Endodermal cell (in vitro differentiated cells): ENCODE measurements at regions not wholly inside any gene's neighbourhood (a gene's known extent, or its start where the extent isn't known, plus 50 kb on each side); places are given as distances from the start of the nearest gene placed in this dataset.

ENCODE experiments used
- DNase-seq: peaks from one replicate; pipeline ENCODE4 v3.0.0-alpha.2; 2017
- H3K27ac ChIP-seq: 2 replicates; pipeline ENCODE4 v1.5.1; 2013; ENCODE audit warnings: mild to moderate bottlenecking, low read depth, low read length, moderate library complexity
- H3K27me3 ChIP-seq: 2 replicates; pipeline ENCODE4 v1.6.1; 2013; ENCODE audit warnings: mild to moderate bottlenecking, low read length, moderate library complexity; ENCODE audit not compliant: insufficient read depth, control insufficient read depth, poor library complexity, severe bottlenecking
- H3K36me3 ChIP-seq: 2 replicates; pipeline ENCODE4 v1.7.0; 2013; ENCODE audit warnings: mild to moderate bottlenecking, low read length, moderate library complexity; ENCODE audit not compliant: control insufficient read depth, insufficient read depth
- H3K4me1 ChIP-seq: one replicate; pipeline ENCODE4 v1.7.0; 2013; ENCODE audit warnings: low read length; ENCODE audit not compliant: control insufficient read depth, insufficient read depth
- H3K4me3 ChIP-seq: 2 replicates; pipeline ENCODE4 v1.5.1; 2013; ENCODE audit warnings: mild to moderate bottlenecking, low read length, moderate library complexity
- H3K9ac ChIP-seq: 2 replicates; pipeline ENCODE4 v1.6.1; 2013; ENCODE audit warnings: mild to moderate bottlenecking, low read length, moderate library complexity; ENCODE audit not compliant: poor library complexity, severe bottlenecking; ENCODE audit errors: extremely low read depth
- H3K9me3 ChIP-seq: 2 replicates; pipeline ENCODE4 v1.6.1; 2013; ENCODE audit warnings: mild to moderate bottlenecking, low read length, moderate library complexity; ENCODE audit not compliant: control insufficient read depth
- H3K27ac Mint-ChIP-seq: 2 replicates; pipeline ENCODE4 v1.8.0; 2020; ENCODE audit warnings: mixed read lengths
- H3K27me3 Mint-ChIP-seq: 2 replicates; pipeline ENCODE4 v1.8.0; 2021; ENCODE audit warnings: mild to moderate bottlenecking, mixed read lengths; ENCODE audit not compliant: insufficient read depth
- H3K36me3 Mint-ChIP-seq: 2 replicates; pipeline ENCODE4 v1.8.0; 2020; ENCODE audit warnings: low read depth, mixed read lengths
- H3K4me1 Mint-ChIP-seq: 2 replicates; pipeline ENCODE4 v1.8.0; 2020; ENCODE audit warnings: mixed read lengths
- H3K4me3 Mint-ChIP-seq: 2 replicates; pipeline ENCODE4 v1.8.0; 2020; ENCODE audit warnings: mild to moderate bottlenecking, moderate library complexity, mixed read lengths
- H3K9me3 Mint-ChIP-seq: 2 replicates; pipeline ENCODE4 v1.8.0; 2020; ENCODE audit warnings: mild to moderate bottlenecking, mixed read lengths
- CTCF ChIP-seq: fragments of 200-600 bp; sonication (generic); conservative IDR thresholded peaks from 2 replicates; pipeline ENCODE4 v1.5.0; 2021; ENCODE audit warnings: antibody characterized with exemption, mild to moderate bottlenecking
- WGBS, 2 experiments: methylation state at CpG; one replicate each; pipeline versions ENCODE4 v1.1.5 to v1.1.7; 2013; ENCODE audit warnings: missing lambda C conversion rate in 2 of 2, mixed read lengths in 1 of 2; ENCODE audit not compliant: insufficient coverage in 1 of 2, insufficient read length in 1 of 2; 5-methylcytosine and 5-hydroxymethylcytosine counted together

GRCh38 chr6:81413306-81413705, 339.2 kb downstream of the TENT5A start:
- WGBS, 2 experiments: 67 to 94% methylated on average over 1 to 4 of the region's 4 CpGs
- Mint-ChIP-seq H3K27ac (no peak overlapping the region), H3K4me3 (no peak overlapping the region), H3K36me3 (no peaks in the 10 kb centered on the region), H3K27me3 (no peaks in the 10 kb centered on the region), H3K9me3 (peaks cover 4% of the 10 kb centered on the region), H3K4me1 (no peaks in the 10 kb centered on the region)
- Histone ChIP-seq H3K9me3 (no peaks in the 10 kb centered on the region), H3K36me3 (no peaks in the 10 kb centered on the region), H3K9ac (no peak overlapping the region), H3K4me3 (no peak overlapping the region), H3K27ac (no peak overlapping the region), H3K27me3 (no peaks in the 10 kb centered on the region), H3K4me1 (no peaks in the 10 kb centered on the region)
- no peak for DNase-seq
- no peak for TF ChIP-seq CTCF

GRCh38 chr6:81401970-81402690, 350.4 kb downstream of the TENT5A start:
- Histone ChIP-seq H3K4me1 (no peaks in the 10 kb centered on the region), H3K4me3 (no peak overlapping the region), H3K9ac (no peak overlapping the region), H3K27ac (no peak overlapping the region), H3K36me3 (no peaks in the 10 kb centered on the region), H3K27me3 (no peaks in the 10 kb centered on the region), H3K9me3 (no peaks in the 10 kb centered on the region)
- Mint-ChIP-seq H3K4me3 (no peak overlapping the region), H3K27me3 (no peaks in the 10 kb centered on the region), H3K4me1 (no peaks in the 10 kb centered on the region), H3K9me3 (peaks cover 11% of the 10 kb centered on the region), H3K36me3 (no peaks in the 10 kb centered on the region), H3K27ac (no peak overlapping the region)
- DNase-seq: no peak
- TF ChIP-seq CTCF: no peak
- 84 to 93% methylated on average over 3 of the region's 3 CpGs for WGBS, 2 experiments

- no peak overlapping the region for H3K27ac Mint-ChIP-seq
- peaks cover 12% of the 10 kb centered on the region for H3K9me3 ChIP-seq
- peaks cover 25% of the 10 kb centered on the region for H3K9me3 Mint-ChIP-seq
- H3K27ac ChIP-seq: no peak overlapping the region
- TF ChIP-seq CTCF: no peak
- WGBS, 2 experiments: 88 to 93% methylated on average over 2 of the region's 2 CpGs
- no peak overlapping the region for H3K4me3 Mint-ChIP-seq
- no peaks in the 10 kb centered on the region for H3K27me3 Mint-ChIP-seq
- H3K9ac ChIP-seq: no peak overlapping the region
- H3K4me1 Mint-ChIP-seq: no peaks in the 10 kb centered on the region
- no peak overlapping the region for H3K4me3 ChIP-seq
- H3K36me3 Mint-ChIP-seq: no peaks in the 10 kb centered on the region
- no peak for DNase-seq
- H3K27me3 ChIP-seq: no peaks in the 10 kb centered on the region
- H3K36me3 ChIP-seq: no peaks in the 10 kb centered on the region
- no peaks in the 10 kb centered on the region for H3K4me1 ChIP-seq
Observed at GRCh38 chr6:81396916-81397315, 355.6 kb downstream of the TENT5A start.
